Germinal center (tissue), 1 donor: ENCODE measurements at regions not wholly inside any gene's neighbourhood (a gene's known extent, or its start where the extent isn't known, plus 50 kb on each side); places are given as distances from the start of the nearest gene placed in this dataset.

Source experiments
- DNase-seq: peaks from one replicate; pipeline ENCODE4 v3.0.0; 2012; ENCODE audit warnings: mixed read lengths, low spot score

GRCh38 chr15:77557564-77557963 is 75.1 kb downstream of the LINGO1 start:
- no peak for DNase-seq

GRCh38 chr15:77557144-77557543 is 75.6 kb downstream of the LINGO1 start:
- no peak for DNase-seq

- DNase-seq: no peak
These were observed 76.1 kb downstream of the LINGO1 start for GRCh38 chr15:77556622-77557021.

- DNase-seq: no peak
These were observed 77.5 kb downstream of the LINGO1 start for GRCh38 chr15:77555232-77555631.

GRCh38 chr15:77554306-77555080 is 78.2 kb downstream of the LINGO1 start:
- DNase-seq: no peak

- no peak for DNase-seq
These were observed 79.0 kb downstream of the LINGO1 start for GRCh38 chr15:77553695-77554094.

GRCh38 chr15:77553257-77553656 is 79.5 kb downstream of the LINGO1 start:
- no peak for DNase-seq

- DNase-seq: no peak
These were observed 80.6 kb downstream of the LINGO1 start for GRCh38 chr15:77552066-77552465.

- DNase-seq: no peak
These were observed 82.1 kb downstream of the LINGO1 start for GRCh38 chr15:77550301-77551251.

GRCh38 chr15:77549576-77550288 is 83.0 kb downstream of the LINGO1 start:
- DNase-seq: no peak

- DNase-seq: no peak
These were observed 83.8 kb downstream of the LINGO1 start for GRCh38 chr15:77548589-77549557.

GRCh38 chr15:77547801-77548588 is 84.7 kb downstream of the LINGO1 start:
- no peak for DNase-seq

- DNase-seq: no peak
These were observed 85.8 kb downstream of the LINGO1 start for GRCh38 chr15:77546870-77547269.

GRCh38 chr15:77546050-77546501 is 86.6 kb downstream of the LINGO1 start:
- no peak for DNase-seq

GRCh38 chr15:77545058-77545457 is 87.7 kb downstream of the LINGO1 start:
- DNase-seq: no peak

GRCh38 chr15:77544162-77544561 is 88.5 kb downstream of the LINGO1 start:
- no peak for DNase-seq

GRCh38 chr15:77543159-77543882 is 89.4 kb downstream of the LINGO1 start:
- DNase-seq: peak; percentile 87

- DNase-seq: no peak
These were observed 90.2 kb downstream of the LINGO1 start for GRCh38 chr15:77542491-77543001.

GRCh38 chr15:77541421-77542181 is 91.1 kb downstream of the LINGO1 start:
- DNase-seq: no peak
